ENCODE measurements at regions not wholly inside any gene's neighbourhood (a gene's known extent, or its start where the extent isn't known, plus 50 kb on each side); places are given as distances from the start of the nearest gene placed in this dataset.

- TF ChIP-seq CTCF (conservative IDR thresholded peaks at IDR 0.05; ENCODE audit: low read depth, low read length) (peak; percentile 47), EZH2 (IDR thresholded peaks at IDR 0.05; ENCODE audit: low read length, unreplicated experiment) (no peak)
Observed at GRCh38 chr4:20428436-20429160, 176.9 kb downstream of the SLIT2 start.
